NCI-H510A treated with DMSO at 0.1 percent for 48 hours (cell line): ENCODE measurements at regions not wholly inside any gene's neighbourhood (a gene's known extent, or its start where the extent isn't known, plus 50 kb on each side); places are given as distances from the start of the nearest gene placed in this dataset.

Experiments used
- DNase-seq: peaks from one replicate; lab custom pipeline; 2025; lab: John Stamatoyannopoulos, UW

- DNase-seq = no peak
Observed at GRCh38 chr5:61823781-61824180, 482.2 kb upstream of the KIF2A start.

DNA sequence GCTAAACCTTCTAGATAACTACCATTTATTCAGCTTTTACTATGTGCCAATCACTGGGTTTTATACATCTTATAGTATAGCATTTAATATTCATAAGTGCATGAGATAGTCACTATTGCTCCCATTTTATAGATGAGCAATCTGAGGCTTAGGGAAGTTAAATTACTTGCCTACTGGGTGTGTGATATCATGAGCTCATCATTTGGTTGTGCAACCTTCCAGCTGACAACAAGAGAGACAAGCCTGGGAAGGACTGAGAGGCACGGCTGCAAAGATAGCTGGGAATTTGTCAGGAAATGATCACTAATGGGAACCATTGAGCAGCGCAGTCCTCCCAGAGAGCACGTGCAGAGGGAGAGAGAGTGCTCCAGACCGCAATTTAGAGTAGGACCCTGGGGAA lies 481.6 kb upstream of the KIF2A start:
- DNase-seq = no peak

- DNase-seq = no peak
Observed at GRCh38 chr5:61827445-61827975, 478.5 kb upstream of the KIF2A start.

- no peak for DNase-seq
Observed at GRCh38 chr5:61828856-61829255, 477.1 kb upstream of the KIF2A start.

- DNase-seq = no peak
Observed at GRCh38 chr5:61831736-61832135, 474.3 kb upstream of the KIF2A start.

DNA sequence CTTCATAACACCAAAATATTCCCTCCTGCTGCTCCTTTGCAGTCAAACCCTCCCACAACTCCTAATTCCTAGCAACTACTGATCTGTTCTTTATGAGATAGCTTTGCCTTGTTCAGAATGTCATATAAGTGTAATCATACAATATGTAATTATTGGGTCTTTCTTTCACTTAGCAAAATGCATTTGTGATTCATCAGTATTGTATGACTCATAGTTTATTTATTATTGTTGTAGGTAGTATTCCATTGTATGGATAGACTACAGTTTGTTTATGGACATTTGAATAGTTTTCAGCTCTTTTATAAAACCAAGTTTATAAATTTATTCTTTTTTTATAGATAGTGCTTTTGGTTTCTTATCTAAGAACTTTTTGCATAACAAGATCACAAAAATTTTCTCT lies 468.2 kb upstream of the KIF2A start:
- DNase-seq = no peak

DNA sequence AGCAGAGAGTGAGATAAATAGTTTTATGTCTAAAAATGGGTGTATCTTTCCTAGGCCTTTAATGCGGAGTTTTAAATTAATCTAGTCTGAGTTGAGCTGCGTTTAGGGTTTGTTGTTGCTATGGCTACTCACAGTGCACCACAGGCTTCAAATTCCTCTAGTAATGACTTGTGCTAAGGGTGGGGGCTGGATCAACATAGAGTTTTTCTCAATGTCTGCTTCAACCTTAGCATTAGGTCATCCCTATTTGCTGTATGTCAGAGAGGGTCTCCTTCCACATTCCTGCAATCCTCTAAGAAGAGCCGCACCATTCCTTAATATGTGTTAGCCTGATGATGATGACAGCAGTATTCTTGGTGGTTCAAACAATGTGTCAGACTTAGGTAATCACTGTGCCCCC lies 465.6 kb upstream of the KIF2A start:
- no peak for DNase-seq

GRCh38 chr5:61842840-61843239 lies 463.2 kb upstream of the KIF2A start:
- no peak for DNase-seq

- no peak for DNase-seq
Observed at GRCh38 chr5:61850696-61851095, 455.3 kb upstream of the KIF2A start.

GRCh38 chr5:61854531-61854930 lies 451.5 kb upstream of the KIF2A start:
- no peak for DNase-seq

- DNase-seq = no peak
Observed at GRCh38 chr5:61860978-61861377, 445.0 kb upstream of the KIF2A start.

GRCh38 chr5:61866930-61867329 lies 439.1 kb upstream of the KIF2A start:
- no peak for DNase-seq

GRCh38 chr5:61869333-61869732 lies 436.7 kb upstream of the KIF2A start:
- no peak for DNase-seq

- DNase-seq = no peak
Observed at GRCh38 chr5:61878471-61878870, 427.5 kb upstream of the KIF2A start.

DNA sequence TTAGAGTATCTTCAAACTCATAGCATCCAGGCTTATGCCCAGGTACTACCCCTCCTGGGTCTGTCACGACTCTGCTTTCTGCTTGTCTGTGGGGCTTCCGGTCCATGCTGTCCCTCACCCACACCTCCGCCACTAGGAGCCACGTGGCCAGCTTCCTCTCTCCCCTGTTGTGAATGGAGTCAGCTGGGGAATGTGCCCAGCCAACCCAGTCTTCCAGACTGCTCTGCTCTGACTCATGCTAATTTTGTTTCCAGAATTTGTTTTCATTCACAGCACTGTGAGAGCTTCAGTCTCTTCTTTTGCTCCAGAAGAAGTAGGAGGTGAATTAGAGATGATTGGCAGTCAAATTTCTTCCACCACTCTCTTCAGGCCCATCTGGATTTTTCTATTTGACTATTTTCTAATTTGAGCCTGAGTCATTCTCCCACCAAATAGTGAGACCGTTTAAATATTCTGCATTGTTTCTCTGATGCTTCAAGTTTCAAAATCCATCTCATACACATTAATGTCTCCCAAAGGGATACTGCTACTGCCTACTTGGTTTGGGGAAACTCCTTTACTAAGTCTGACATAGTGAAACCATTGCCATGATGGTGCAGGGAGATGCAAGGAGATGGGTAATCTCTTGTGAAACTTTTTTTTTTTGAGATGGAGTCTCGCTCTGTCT lies 424.1 kb upstream of the KIF2A start:
- no peak for DNase-seq

DNA sequence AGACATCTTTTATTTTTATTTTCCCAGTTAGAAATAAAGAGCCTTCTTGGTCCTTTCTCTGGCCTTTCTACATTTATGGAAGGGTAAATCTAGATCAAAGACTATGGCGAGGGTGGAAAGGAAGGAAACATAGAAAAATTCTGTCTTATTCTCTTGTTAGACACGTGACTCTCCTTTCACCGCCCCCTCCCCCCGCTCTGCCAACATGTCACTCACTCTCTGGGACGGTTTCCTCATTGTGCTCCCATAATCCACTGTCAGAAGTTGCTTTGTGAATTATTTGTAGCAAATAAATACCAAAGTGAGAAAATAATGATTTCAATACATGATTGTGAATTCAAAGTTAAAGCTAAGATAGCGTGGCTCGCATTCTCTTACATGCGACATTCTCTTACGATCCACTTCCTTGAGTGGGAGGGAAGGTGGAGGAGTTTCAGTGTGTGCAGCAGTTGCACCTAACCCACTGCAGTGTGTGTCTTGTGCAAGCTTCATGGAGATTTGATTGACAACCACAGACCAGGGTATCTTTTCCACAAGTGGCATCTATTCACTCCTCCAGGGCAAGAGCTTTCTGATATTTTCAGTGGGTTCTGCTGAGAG lies 423.0 kb upstream of the KIF2A start:
- no peak for DNase-seq

GRCh38 chr5:61884252-61884855 lies 421.7 kb upstream of the KIF2A start:
- DNase-seq = no peak

GRCh38 chr5:61886214-61886613 lies 419.8 kb upstream of the KIF2A start:
- DNase-seq = no peak

- no peak for DNase-seq
Observed at GRCh38 chr5:61887271-61887670, 418.7 kb upstream of the KIF2A start.

DNA sequence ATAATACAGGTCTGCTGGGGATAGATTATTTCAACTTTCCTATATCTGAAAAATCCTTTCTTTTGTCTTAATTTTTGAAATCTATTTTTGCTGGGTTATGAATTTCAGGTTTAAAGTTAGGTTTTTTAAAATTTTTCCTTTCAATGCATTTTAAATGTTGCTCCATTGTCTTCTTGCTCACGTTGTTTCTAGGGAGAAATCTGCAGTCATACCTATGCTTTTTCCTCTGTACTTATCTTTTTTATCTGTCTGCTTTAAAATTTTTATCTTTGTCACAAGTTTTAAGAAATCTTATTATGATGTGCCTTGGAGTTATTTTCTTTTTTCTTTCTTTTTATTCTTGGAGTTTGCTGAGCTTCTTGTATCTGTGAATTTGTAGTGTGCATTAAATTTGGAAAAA lies 412.0 kb upstream of the KIF2A start:
- no peak for DNase-seq

GRCh38 chr5:61896811-61897210 lies 409.2 kb upstream of the KIF2A start:
- DNase-seq = no peak

- no peak for DNase-seq
Observed at GRCh38 chr5:61897251-61897650, 408.8 kb upstream of the KIF2A start.

DNA sequence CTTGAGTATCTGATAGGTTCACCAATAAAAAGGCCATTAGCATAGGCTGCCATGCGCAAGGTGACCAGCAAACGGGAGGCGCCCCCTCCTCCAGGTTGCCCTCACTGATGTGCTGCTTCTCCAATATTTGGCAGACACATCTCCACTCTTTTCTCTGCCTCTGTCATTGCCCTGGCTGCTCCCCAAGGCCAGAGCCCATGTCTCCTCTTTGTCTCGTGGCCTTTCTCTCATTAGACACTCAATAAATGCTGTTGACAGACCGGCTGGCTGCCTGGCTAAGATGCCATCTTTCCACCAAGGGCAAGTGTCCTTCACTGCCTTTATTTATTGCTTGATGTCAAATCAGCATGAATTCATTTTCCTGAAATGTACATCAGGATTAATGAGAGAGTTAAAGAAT lies 404.0 kb upstream of the KIF2A start:
- no peak for DNase-seq

- no peak for DNase-seq
Observed at GRCh38 chr5:61904730-61905129, 401.3 kb upstream of the KIF2A start.
